ENCODE measurements at regions not wholly inside any gene's neighbourhood (a gene's known extent, or its start where the extent isn't known, plus 50 kb on each side); places are given as distances from the start of the nearest gene placed in this dataset.
"Not testable (repeated sequence)": the region's sequence is repeated elsewhere in the genome, so short reads cannot be mapped to it uniquely, and the experiment has no call there.

DNA sequence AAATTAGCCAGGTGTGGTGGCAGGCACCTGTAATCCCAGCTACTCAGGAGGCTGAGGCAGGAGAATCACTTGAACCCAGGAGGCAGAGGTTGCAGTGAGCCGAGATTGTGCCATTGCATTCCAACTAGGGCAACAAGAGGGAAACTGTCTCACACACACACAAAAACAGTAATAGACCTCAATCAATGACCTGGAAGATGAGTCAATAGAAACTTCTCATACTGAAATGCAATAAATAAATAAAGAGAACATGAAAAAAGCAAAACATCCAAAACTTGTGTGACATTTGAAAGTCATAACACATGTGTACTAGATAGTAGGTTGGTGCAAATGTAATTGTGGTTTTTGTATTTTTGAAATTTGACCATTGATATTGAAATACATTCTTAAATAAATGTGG, 1338.5 kb downstream of the AMY1C start:
- TF ChIP-seq, protein P1, sequence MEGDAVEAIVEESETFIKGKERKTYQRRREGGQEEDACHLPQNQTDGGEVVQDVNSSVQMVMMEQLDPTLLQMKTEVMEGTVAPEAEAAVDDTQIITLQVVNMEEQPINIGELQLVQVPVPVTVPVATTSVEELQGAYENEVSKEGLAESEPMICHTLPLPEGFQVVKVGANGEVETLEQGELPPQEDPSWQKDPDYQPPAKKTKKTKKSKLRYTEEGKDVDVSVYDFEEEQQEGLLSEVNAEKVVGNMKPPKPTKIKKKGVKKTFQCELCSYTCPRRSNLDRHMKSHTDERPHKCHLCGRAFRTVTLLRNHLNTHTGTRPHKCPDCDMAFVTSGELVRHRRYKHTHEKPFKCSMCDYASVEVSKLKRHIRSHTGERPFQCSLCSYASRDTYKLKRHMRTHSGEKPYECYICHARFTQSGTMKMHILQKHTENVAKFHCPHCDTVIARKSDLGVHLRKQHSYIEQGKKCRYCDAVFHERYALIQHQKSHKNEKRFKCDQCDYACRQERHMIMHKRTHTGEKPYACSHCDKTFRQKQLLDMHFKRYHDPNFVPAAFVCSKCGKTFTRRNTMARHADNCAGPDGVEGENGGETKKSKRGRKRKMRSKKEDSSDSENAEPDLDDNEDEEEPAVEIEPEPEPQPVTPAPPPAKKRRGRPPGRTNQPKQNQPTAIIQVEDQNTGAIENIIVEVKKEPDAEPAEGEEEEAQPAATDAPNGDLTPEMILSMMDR (IDR thresholded peaks at IDR 0.05; ENCODE audit: insufficient read depth, low read length, poor library complexity, severe bottlenecking), result no peak
- Histone ChIP-seq H3K4me3 (ENCODE audit: low read depth, low read length) (no peak overlapping the region), H3K36me3 (ENCODE audit: control insufficient read depth, insufficient read depth, low read length) (no peaks in the 10 kb centered on the region), H3K27me3 (ENCODE audit: control insufficient read depth, insufficient read depth, low read length) (no peaks in the 10 kb centered on the region)
- DNase-seq (ENCODE audit: low read depth), result no peak

DNA sequence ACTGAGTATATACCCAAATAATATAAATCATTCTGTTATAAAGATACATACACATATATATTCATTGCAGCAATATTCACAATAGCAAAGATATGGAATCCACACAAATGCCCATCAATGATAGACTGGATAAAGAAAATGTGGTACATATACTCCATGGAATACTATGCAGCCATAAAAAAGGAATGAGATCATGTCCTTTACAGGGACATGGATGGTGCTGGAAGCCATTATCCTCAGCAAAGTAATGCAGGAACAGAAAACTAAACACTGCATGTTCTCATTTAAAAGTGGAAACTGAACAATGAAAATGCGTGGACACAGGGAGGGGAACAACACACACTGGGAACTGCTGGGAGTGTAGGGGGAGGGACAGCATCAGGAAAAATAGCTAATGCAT, 1344.2 kb downstream of the AMY1C start:
- not testable (repeated sequence) for DNase-seq (ENCODE audit: low read depth); H3K27me3 ChIP-seq (ENCODE audit: control insufficient read depth, insufficient read depth, low read length); H3K36me3 ChIP-seq (ENCODE audit: control insufficient read depth, insufficient read depth, low read length); H3K4me3 ChIP-seq (ENCODE audit: low read depth, low read length)

DNA sequence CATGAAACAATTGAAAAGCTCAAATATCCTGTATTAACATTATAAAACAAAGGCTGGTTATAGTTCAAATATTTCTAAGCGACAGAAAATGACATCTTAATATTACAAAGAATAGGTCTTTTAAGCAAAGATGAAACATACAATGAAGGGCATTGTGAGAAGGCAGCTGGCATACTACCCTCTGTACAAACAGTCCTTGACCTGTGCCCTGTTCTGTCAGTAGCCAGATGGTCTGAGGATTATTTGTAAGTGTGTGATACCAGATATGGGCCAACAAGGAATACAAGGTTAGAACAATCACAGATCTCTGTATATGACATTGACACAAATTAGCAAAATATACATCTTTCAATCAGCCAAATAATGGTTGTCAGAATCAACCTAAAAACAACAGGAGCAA, 1350.4 kb downstream of the AMY1C start:
- TF ChIP-seq, protein P1 (IDR thresholded peaks at IDR 0.05; ENCODE audit: insufficient read depth, low read length, poor library complexity, severe bottlenecking), result no peak
- Histone ChIP-seq H3K27me3 (ENCODE audit: control insufficient read depth, insufficient read depth, low read length) (no peaks in the 10 kb centered on the region), H3K4me3 (ENCODE audit: low read depth, low read length) (no peak overlapping the region), H3K36me3 (ENCODE audit: control insufficient read depth, insufficient read depth, low read length) (no peaks in the 10 kb centered on the region)
- no peak for DNase-seq (ENCODE audit: low read depth)

DNA sequence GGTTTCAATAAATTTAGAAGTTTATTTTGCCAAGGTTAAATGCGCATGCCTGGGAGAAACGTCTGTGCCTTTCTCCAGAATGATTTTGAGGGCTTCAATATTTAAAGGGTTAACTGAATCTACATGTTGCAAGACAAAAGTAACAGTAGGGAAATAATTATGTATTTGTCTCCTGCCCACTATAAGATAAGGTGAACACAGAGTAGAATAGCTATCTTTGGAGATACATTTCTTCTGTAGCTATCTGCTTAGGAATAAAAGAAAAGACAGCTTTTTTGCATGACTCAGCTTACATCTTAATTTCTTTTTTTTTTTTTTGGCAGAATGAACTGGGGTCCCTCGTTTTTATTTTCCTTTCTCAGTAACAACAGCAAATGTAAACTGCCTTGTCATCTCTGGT, 1351.6 kb downstream of the AMY1C start:
- no peak for DNase-seq (ENCODE audit: low read depth)
- Histone ChIP-seq H3K4me3 (ENCODE audit: low read depth, low read length) (no peak overlapping the region), H3K36me3 (ENCODE audit: control insufficient read depth, insufficient read depth, low read length) (no peaks in the 10 kb centered on the region), H3K27me3 (ENCODE audit: control insufficient read depth, insufficient read depth, low read length) (no peaks in the 10 kb centered on the region)
- TF ChIP-seq, protein P1 (IDR thresholded peaks at IDR 0.05; ENCODE audit: insufficient read depth, low read length, poor library complexity, severe bottlenecking), result no peak

DNA sequence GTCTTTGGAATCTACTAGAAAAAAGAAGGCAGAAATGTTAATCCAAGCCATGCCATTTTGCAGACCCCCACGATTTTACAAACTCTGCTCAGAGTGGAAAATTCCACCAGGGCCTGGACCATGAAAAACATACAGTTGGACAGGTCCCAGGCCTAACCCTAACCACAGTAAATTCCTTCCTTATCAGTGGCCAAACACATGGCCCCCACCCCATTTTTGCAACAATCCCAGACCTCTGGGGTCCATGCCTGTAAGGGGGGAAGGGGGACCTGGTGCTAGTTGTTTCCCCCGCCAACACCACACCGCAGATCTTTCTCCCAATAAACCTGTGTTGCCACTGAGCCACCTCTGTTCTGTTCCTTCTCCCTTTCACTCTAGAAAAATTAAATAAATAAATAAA, 1352.7 kb downstream of the AMY1C start:
- TF ChIP-seq, protein P1 (IDR thresholded peaks at IDR 0.05; ENCODE audit: insufficient read depth, low read length, poor library complexity, severe bottlenecking), result no peak
- Histone ChIP-seq H3K36me3 (ENCODE audit: control insufficient read depth, insufficient read depth, low read length) (no peaks in the 10 kb centered on the region), H3K4me3 (ENCODE audit: low read depth, low read length) (no peak overlapping the region), H3K27me3 (ENCODE audit: control insufficient read depth, insufficient read depth, low read length) (no peaks in the 10 kb centered on the region)
- DNase-seq (ENCODE audit: low read depth), result no peak

DNA sequence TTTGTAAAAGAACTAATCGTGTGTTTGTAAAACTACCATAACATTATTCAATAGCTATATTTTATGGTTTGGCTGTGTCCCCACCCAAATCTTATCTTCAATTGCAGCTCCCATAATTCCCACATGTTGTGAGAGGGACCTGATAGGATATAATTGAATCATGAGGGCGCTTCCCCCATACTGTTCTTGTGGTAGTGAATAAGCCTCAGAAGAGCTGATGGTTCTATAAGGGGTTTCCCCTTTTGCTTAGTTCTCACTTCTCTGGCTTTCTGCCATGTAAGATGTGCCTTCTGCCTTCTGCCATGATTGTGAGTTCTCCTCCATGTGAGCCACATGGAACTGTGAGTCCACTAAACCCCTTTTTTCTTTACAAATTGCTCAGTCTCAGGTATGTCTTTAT, 1372.3 kb downstream of the AMY1C start:
- TF ChIP-seq, protein P1 (IDR thresholded peaks at IDR 0.05; ENCODE audit: insufficient read depth, low read length, poor library complexity, severe bottlenecking), result no peak
- no peak overlapping the region for H3K4me3 ChIP-seq (ENCODE audit: low read depth, low read length)
- H3K36me3 ChIP-seq (ENCODE audit: control insufficient read depth, insufficient read depth, low read length), result no peaks in the 10 kb centered on the region

More for the DNA sequence above, 1372.3 kb downstream of the AMY1C start:
- no peaks in the 10 kb centered on the region for H3K27me3 ChIP-seq (ENCODE audit: control insufficient read depth, insufficient read depth, low read length)
- no peak for DNase-seq (ENCODE audit: low read depth)
